ENCODE measurements at regions not wholly inside any gene's neighbourhood (a gene's known extent, or its start where the extent isn't known, plus 50 kb on each side); places are given as distances from the start of the nearest gene placed in this dataset.
A peak's percentile ranks its signal among the peaks of the same experiment; 100 is the strongest.

GRCh38 chr3:14274612-14274936 lies 96.0 kb downstream of the LSM3 start:
- H3K9me3 ChIP-seq (ENCODE audit: control insufficient read depth, low read length): no peaks in the 10 kb centered on the region
- DNase-seq (ENCODE audit: low read depth): no peak

GRCh38 chr3:14274999-14275961 lies 96.7 kb downstream of the LSM3 start:
- H3K9me3 ChIP-seq (ENCODE audit: control insufficient read depth, low read length): no peaks in the 10 kb centered on the region
- H3K4me3 ChIP-seq (ENCODE audit: low read length): no peak overlapping the region
- H3K36me3 ChIP-seq (ENCODE audit: control insufficient read depth, insufficient read depth, low read length, severe bottlenecking): no peaks in the 10 kb centered on the region
- DNase-seq (ENCODE audit: low read depth): no peak
- H3K9ac ChIP-seq (ENCODE audit: low read length): no peak overlapping the region
- H3K27me3 ChIP-seq (replicated peaks; ENCODE audit: control insufficient read depth, insufficient read depth, low read length): peaks cover 42% of the 10 kb centered on the region
- H3K4me1 ChIP-seq (ENCODE audit: control insufficient read depth, insufficient read depth, low read length): peaks cover 4% of the 10 kb centered on the region

More at GRCh38 chr3:14274612-14274936, 96.0 kb downstream of the LSM3 start:
- no peak overlapping the region for H3K9ac ChIP-seq (ENCODE audit: low read length)
- H3K36me3 ChIP-seq (ENCODE audit: control insufficient read depth, insufficient read depth, low read length, severe bottlenecking): no peaks in the 10 kb centered on the region
- peaks cover 42% of the 10 kb centered on the region for H3K27me3 ChIP-seq (replicated peaks; ENCODE audit: control insufficient read depth, insufficient read depth, low read length)
- H3K4me3 ChIP-seq (ENCODE audit: low read length): no peak overlapping the region
- H3K4me1 ChIP-seq (ENCODE audit: control insufficient read depth, insufficient read depth, low read length): peaks cover 7% of the 10 kb centered on the region

- H3K27me3 ChIP-seq (replicated peaks; ENCODE audit: control insufficient read depth, insufficient read depth, low read length): peaks cover 39% of the 10 kb centered on the region
- H3K4me3 ChIP-seq (ENCODE audit: low read length): no peak overlapping the region
- H3K36me3 ChIP-seq (ENCODE audit: control insufficient read depth, insufficient read depth, low read length, severe bottlenecking): no peaks in the 10 kb centered on the region
- no peaks in the 10 kb centered on the region for H3K9me3 ChIP-seq (ENCODE audit: control insufficient read depth, low read length)
- no peak overlapping the region for H3K9ac ChIP-seq (ENCODE audit: low read length)
- peaks cover 4% of the 10 kb centered on the region for H3K4me1 ChIP-seq (ENCODE audit: control insufficient read depth, insufficient read depth, low read length)
- DNase-seq (ENCODE audit: low read depth): no peak
Observed at GRCh38 chr3:14275962-14276909, 97.6 kb downstream of the LSM3 start.

- no peak for DNase-seq (ENCODE audit: low read depth)
- H3K9me3 ChIP-seq (ENCODE audit: control insufficient read depth, low read length): no peaks in the 10 kb centered on the region
- H3K9ac ChIP-seq (ENCODE audit: low read length): no peak overlapping the region
- H3K27me3 ChIP-seq (replicated peaks; ENCODE audit: control insufficient read depth, insufficient read depth, low read length): peaks cover 47% of the 10 kb centered on the region
- H3K36me3 ChIP-seq (ENCODE audit: control insufficient read depth, insufficient read depth, low read length, severe bottlenecking): no peaks in the 10 kb centered on the region
- H3K4me1 ChIP-seq (ENCODE audit: control insufficient read depth, insufficient read depth, low read length): peaks cover 4% of the 10 kb centered on the region
- H3K4me3 ChIP-seq (ENCODE audit: low read length): no peak overlapping the region
Observed at GRCh38 chr3:14277557-14277956, 98.9 kb downstream of the LSM3 start.

GRCh38 chr3:14278265-14278798 lies 99.7 kb downstream of the LSM3 start:
- DNase-seq (ENCODE audit: low read depth): no peak
- Histone ChIP-seq H3K36me3 (ENCODE audit: control insufficient read depth, insufficient read depth, low read length, severe bottlenecking) (no peaks in the 10 kb centered on the region), H3K4me1 (ENCODE audit: control insufficient read depth, insufficient read depth, low read length) (peaks cover 4% of the 10 kb centered on the region), H3K9ac (ENCODE audit: low read length) (no peak overlapping the region), H3K27me3 (replicated peaks; ENCODE audit: control insufficient read depth, insufficient read depth, low read length) (peaks cover 52% of the 10 kb centered on the region), H3K4me3 (ENCODE audit: low read length) (no peak overlapping the region), H3K9me3 (ENCODE audit: control insufficient read depth, low read length) (no peaks in the 10 kb centered on the region)

GRCh38 chr3:14278799-14279625 lies 100.4 kb downstream of the LSM3 start:
- DNase-seq (ENCODE audit: low read depth): no peak
- Histone ChIP-seq H3K9me3 (ENCODE audit: control insufficient read depth, low read length) (no peaks in the 10 kb centered on the region), H3K4me1 (ENCODE audit: control insufficient read depth, insufficient read depth, low read length) (peaks cover 4% of the 10 kb centered on the region), H3K27me3 (replicated peaks; ENCODE audit: control insufficient read depth, insufficient read depth, low read length) (peaks cover 58% of the 10 kb centered on the region), H3K4me3 (ENCODE audit: low read length) (no peak overlapping the region), H3K9ac (ENCODE audit: low read length) (no peak overlapping the region), H3K36me3 (ENCODE audit: control insufficient read depth, insufficient read depth, low read length, severe bottlenecking) (no peaks in the 10 kb centered on the region)

- Histone ChIP-seq H3K9ac (ENCODE audit: low read length) (no peak overlapping the region), H3K4me1 (ENCODE audit: control insufficient read depth, insufficient read depth, low read length) (peaks cover 4% of the 10 kb centered on the region), H3K36me3 (ENCODE audit: control insufficient read depth, insufficient read depth, low read length, severe bottlenecking) (no peaks in the 10 kb centered on the region), H3K9me3 (ENCODE audit: control insufficient read depth, low read length) (no peaks in the 10 kb centered on the region), H3K4me3 (ENCODE audit: low read length) (no peak overlapping the region), H3K27me3 (replicated peaks; ENCODE audit: control insufficient read depth, insufficient read depth, low read length) (peaks cover 60% of the 10 kb centered on the region)
- no peak for DNase-seq (ENCODE audit: low read depth)
Observed at GRCh38 chr3:14279626-14280061, 101.0 kb downstream of the LSM3 start.

- DNase-seq (ENCODE audit: low read depth): peak; percentile 22
- Histone ChIP-seq H3K36me3 (ENCODE audit: control insufficient read depth, insufficient read depth, low read length, severe bottlenecking) (no peaks in the 10 kb centered on the region), H3K9ac (ENCODE audit: low read length) (no peak overlapping the region), H3K9me3 (ENCODE audit: control insufficient read depth, low read length) (no peaks in the 10 kb centered on the region), H3K27me3 (replicated peaks; ENCODE audit: control insufficient read depth, insufficient read depth, low read length) (peaks cover 66% of the 10 kb centered on the region), H3K4me3 (ENCODE audit: low read length) (no peak overlapping the region), H3K4me1 (ENCODE audit: control insufficient read depth, insufficient read depth, low read length) (peaks cover 4% of the 10 kb centered on the region)
Observed at GRCh38 chr3:14280326-14280725, 101.7 kb downstream of the LSM3 start.

GRCh38 chr3:14281053-14281452 lies 102.4 kb downstream of the LSM3 start:
- Histone ChIP-seq H3K9ac (ENCODE audit: low read length) (no peak overlapping the region), H3K9me3 (ENCODE audit: control insufficient read depth, low read length) (no peaks in the 10 kb centered on the region), H3K27me3 (replicated peaks; ENCODE audit: control insufficient read depth, insufficient read depth, low read length) (peaks cover 62% of the 10 kb centered on the region), H3K4me1 (ENCODE audit: control insufficient read depth, insufficient read depth, low read length) (peaks cover 4% of the 10 kb centered on the region), H3K4me3 (ENCODE audit: low read length) (no peak overlapping the region), H3K36me3 (ENCODE audit: control insufficient read depth, insufficient read depth, low read length, severe bottlenecking) (no peaks in the 10 kb centered on the region)
- DNase-seq (ENCODE audit: low read depth): no peak

GRCh38 chr3:14282001-14282705 lies 103.5 kb downstream of the LSM3 start:
- H3K27me3 ChIP-seq (replicated peaks; ENCODE audit: control insufficient read depth, insufficient read depth, low read length): peaks cover 56% of the 10 kb centered on the region
- peaks cover 4% of the 10 kb centered on the region for H3K4me1 ChIP-seq (ENCODE audit: control insufficient read depth, insufficient read depth, low read length)
- no peaks in the 10 kb centered on the region for H3K36me3 ChIP-seq (ENCODE audit: control insufficient read depth, insufficient read depth, low read length, severe bottlenecking)
- H3K4me3 ChIP-seq (ENCODE audit: low read length): no peak overlapping the region
- no peak for DNase-seq (ENCODE audit: low read depth)
- no peaks in the 10 kb centered on the region for H3K9me3 ChIP-seq (ENCODE audit: control insufficient read depth, low read length)
- no peak overlapping the region for H3K9ac ChIP-seq (ENCODE audit: low read length)
